ENCODE measurements at regions not wholly inside any gene's neighbourhood (a gene's known extent, or its start where the extent isn't known, plus 50 kb on each side); places are given as distances from the start of the nearest gene placed in this dataset.
"Not testable (repeated sequence)": the region's sequence is repeated elsewhere in the genome, so short reads cannot be mapped to it uniquely, and the experiment has no call there.

DNA sequence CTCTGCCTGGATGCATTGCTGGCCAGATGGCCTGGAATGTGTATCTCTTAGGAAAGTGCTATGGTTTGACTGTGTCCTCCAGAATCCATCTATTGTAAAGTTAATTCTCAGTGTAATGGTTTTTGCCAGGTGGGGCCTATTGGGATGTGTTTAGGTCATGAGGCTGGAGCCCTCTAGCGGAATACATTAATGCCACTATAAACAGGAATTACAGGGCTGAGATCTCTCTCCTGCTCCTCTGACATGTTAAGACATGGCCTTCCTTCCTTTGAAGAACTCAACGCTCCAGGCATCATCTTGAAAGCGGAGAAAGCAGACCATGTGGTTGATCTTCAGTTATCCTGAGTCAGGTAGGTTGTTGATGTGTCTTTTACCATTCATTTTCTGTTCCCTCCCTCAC, 276.4 kb downstream of the RPIA start:
- Histone ChIP-seq H2AK5ac (ENCODE audit: insufficient read length, low read length) (no peak overlapping the region), H3K4me1 (ENCODE audit: insufficient read depth, low read length) (no peaks in the 10 kb centered on the region), H3T11ph (ENCODE audit: low read length) (no peak overlapping the region), H3K4me2 (ENCODE audit: insufficient read depth, insufficient read length, low read length) (no peak overlapping the region), H3K27ac (ENCODE audit: insufficient read length, low read depth, low read length) (no peak overlapping the region), H2BK12ac (ENCODE audit: insufficient read length, low read depth, low read length) (no peak overlapping the region), H2AFZ (ENCODE audit: low read length) (no peak overlapping the region), H4K91ac (ENCODE audit: insufficient read length, low read depth, low read length) (no peak overlapping the region), H2BK5ac (ENCODE audit: insufficient read length, low read length) (no peak overlapping the region), H3K9ac (ENCODE audit: extremely low read depth, insufficient read length, low read length) (no peak overlapping the region), H4K8ac (replicated peaks; ENCODE audit: insufficient read length, low read depth, low read length) (no peak overlapping the region), H3K9me3 (ENCODE audit: control insufficient read depth, low read depth, low read length) (peaks cover 13% of the 10 kb centered on the region), H3K4ac (ENCODE audit: low read depth, low read length) (no peak overlapping the region), H3K18ac (ENCODE audit: insufficient read length, low read depth, low read length) (no peak overlapping the region), H3K27me3 (ENCODE audit: insufficient read depth, low read length) (no peaks in the 10 kb centered on the region), H2BK15ac (ENCODE audit: low read depth, low read length) (no peak overlapping the region), H3K23ac (ENCODE audit: insufficient read length, low read depth, low read length) (no peak overlapping the region), H3K14ac (ENCODE audit: insufficient read depth, low read length) (no peak overlapping the region), H3K79me1 (ENCODE audit: insufficient read depth, low read depth, low read length, poor library complexity, severe bottlenecking) (no peaks in the 10 kb centered on the region), H2BK120ac (ENCODE audit: low read depth, low read length, poor library complexity, severe bottlenecking) (no peak overlapping the region), H2BK20ac (ENCODE audit: low read depth, low read length, poor library complexity, severe bottlenecking) (no peak overlapping the region), H3K79me2 (ENCODE audit: insufficient read depth, low read length) (no peaks in the 10 kb centered on the region), H3K56ac (ENCODE audit: insufficient read length, low read depth, low read length) (no peak overlapping the region), H4K5ac (ENCODE audit: insufficient read length, low read depth, low read length) (no peak overlapping the region), H3K23me2 (ENCODE audit: insufficient read length, low read depth, low read length, poor library complexity, severe bottlenecking) (no peaks in the 10 kb centered on the region), H4K20me1 (ENCODE audit: control insufficient read depth, insufficient read depth, insufficient read length) (no peaks in the 10 kb centered on the region)
- TF ChIP-seq, protein P1, sequence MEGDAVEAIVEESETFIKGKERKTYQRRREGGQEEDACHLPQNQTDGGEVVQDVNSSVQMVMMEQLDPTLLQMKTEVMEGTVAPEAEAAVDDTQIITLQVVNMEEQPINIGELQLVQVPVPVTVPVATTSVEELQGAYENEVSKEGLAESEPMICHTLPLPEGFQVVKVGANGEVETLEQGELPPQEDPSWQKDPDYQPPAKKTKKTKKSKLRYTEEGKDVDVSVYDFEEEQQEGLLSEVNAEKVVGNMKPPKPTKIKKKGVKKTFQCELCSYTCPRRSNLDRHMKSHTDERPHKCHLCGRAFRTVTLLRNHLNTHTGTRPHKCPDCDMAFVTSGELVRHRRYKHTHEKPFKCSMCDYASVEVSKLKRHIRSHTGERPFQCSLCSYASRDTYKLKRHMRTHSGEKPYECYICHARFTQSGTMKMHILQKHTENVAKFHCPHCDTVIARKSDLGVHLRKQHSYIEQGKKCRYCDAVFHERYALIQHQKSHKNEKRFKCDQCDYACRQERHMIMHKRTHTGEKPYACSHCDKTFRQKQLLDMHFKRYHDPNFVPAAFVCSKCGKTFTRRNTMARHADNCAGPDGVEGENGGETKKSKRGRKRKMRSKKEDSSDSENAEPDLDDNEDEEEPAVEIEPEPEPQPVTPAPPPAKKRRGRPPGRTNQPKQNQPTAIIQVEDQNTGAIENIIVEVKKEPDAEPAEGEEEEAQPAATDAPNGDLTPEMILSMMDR (conservative IDR thresholded peaks at IDR 0.05), result no peak
- no CpG with 5 or more reads among the region's 3 CpGs for WGBS (ENCODE audit: extremely low coverage, insufficient read length, low lambda C conversion rate)
- Mint-ChIP-seq H3K27me3 (ENCODE audit: low read depth) (no peaks in the 10 kb centered on the region; the same call in 1 of the 2 replicates), H3K4me3 (no peak overlapping the region), H3K4me1 (no peaks in the 10 kb centered on the region), H3K27ac (no peak overlapping the region), H3K9me3 (peaks cover 55 to 88% of the 10 kb centered on the region in 2 experiments), H3K36me3 (ENCODE audit: insufficient read depth in 1 of 3, low read depth in 3 of 3) (peaks cover 0 to 21% (median 0%) of the 10 kb centered on the region in 3 experiments; a peak in 2 of 7 replicates)
- no peak for DNase-seq

DNA sequence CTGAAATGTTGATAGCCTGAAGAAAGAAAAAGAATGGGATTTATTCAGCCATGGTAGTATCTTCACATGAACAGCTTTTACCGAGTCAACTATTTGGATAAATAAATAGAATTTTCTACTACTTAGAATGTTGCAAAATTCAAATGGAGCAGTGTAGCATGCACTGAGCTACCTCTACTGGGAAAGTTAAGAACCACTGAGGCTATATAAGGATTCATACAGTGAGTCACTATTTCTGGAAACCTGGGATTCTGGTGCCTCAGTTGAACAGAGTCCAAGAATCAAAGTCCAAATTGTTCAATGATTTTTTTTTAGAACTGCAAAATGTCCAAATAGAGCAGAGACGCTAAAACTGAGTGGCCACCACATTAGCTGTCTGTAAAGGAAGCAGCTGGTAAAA, 286.5 kb downstream of the RPIA start:
- DNase-seq; H3K4me3 Mint-ChIP-seq; H3K27ac ChIP-seq (ENCODE audit: insufficient read length, low read depth, low read length); H3K23me2 ChIP-seq (ENCODE audit: insufficient read length, low read depth, low read length, poor library complexity, severe bottlenecking); H3K79me1 ChIP-seq (ENCODE audit: insufficient read depth, low read depth, low read length, poor library complexity, severe bottlenecking); H2AK5ac ChIP-seq (ENCODE audit: insufficient read length, low read length); H2BK120ac ChIP-seq (ENCODE audit: low read depth, low read length, poor library complexity, severe bottlenecking); H4K91ac ChIP-seq (ENCODE audit: insufficient read length, low read depth, low read length); H2BK15ac ChIP-seq (ENCODE audit: low read depth, low read length); H3K9ac ChIP-seq (ENCODE audit: extremely low read depth, insufficient read length, low read length); H3K79me2 ChIP-seq (ENCODE audit: insufficient read depth, low read length); H2BK5ac ChIP-seq (ENCODE audit: insufficient read length, low read length); H3K27ac Mint-ChIP-seq; H4K5ac ChIP-seq (ENCODE audit: insufficient read length, low read depth, low read length); H3K4me2 ChIP-seq (ENCODE audit: insufficient read depth, insufficient read length, low read length); H3K27me3 Mint-ChIP-seq (ENCODE audit: low read depth); H2BK12ac ChIP-seq (ENCODE audit: insufficient read length, low read depth, low read length); H4K8ac ChIP-seq (replicated peaks; ENCODE audit: insufficient read length, low read depth, low read length); H3K27me3 ChIP-seq (ENCODE audit: insufficient read depth, low read length); H3K23ac ChIP-seq (ENCODE audit: insufficient read length, low read depth, low read length); H3K9me3 ChIP-seq (ENCODE audit: control insufficient read depth, low read depth, low read length); H4K20me1 ChIP-seq (ENCODE audit: control insufficient read depth, insufficient read depth, insufficient read length); H3K4me1 ChIP-seq (ENCODE audit: insufficient read depth, low read length); H3K4ac ChIP-seq (ENCODE audit: low read depth, low read length); H3K4me1 Mint-ChIP-seq; H3K18ac ChIP-seq (ENCODE audit: insufficient read length, low read depth, low read length); H3K56ac ChIP-seq (ENCODE audit: insufficient read length, low read depth, low read length); H3K14ac ChIP-seq (ENCODE audit: insufficient read depth, low read length); H2AFZ ChIP-seq (ENCODE audit: low read length); H2BK20ac ChIP-seq (ENCODE audit: low read depth, low read length, poor library complexity, severe bottlenecking); H3T11ph ChIP-seq (ENCODE audit: low read length): not testable (repeated sequence)
- no CpG with 5 or more reads among the region's 2 CpGs for WGBS (ENCODE audit: extremely low coverage, insufficient read length, low lambda C conversion rate)
- Mint-ChIP-seq H3K36me3 (ENCODE audit: insufficient read depth in 1 of 3, low read depth in 3 of 3) (peaks cover 2 to 22% (median 5%) of the 10 kb centered on the region in 3 experiments; a peak in 4 of 7 replicates), H3K9me3 (peaks cover 48 to 73% of the 10 kb centered on the region in 2 experiments)
